Renal pelvis (tissue), 1 donor: ENCODE measurements at regions not wholly inside any gene's neighbourhood (a gene's known extent, or its start where the extent isn't known, plus 50 kb on each side); places are given as distances from the start of the nearest gene placed in this dataset.

Experiments used
- DNase-seq: peaks from one replicate; pipeline ENCODE4 v3.0.0-alpha.2; 2013

GRCh38 chr3:89625945-89626344 lies 518.5 kb downstream of the EPHA3 start:
- no peak for DNase-seq

- no peak for DNase-seq
Observed at GRCh38 chr3:89628856-89629670, 521.6 kb downstream of the EPHA3 start.

- DNase-seq = no peak
Observed at GRCh38 chr3:89635137-89635536, 527.7 kb downstream of the EPHA3 start.

DNA sequence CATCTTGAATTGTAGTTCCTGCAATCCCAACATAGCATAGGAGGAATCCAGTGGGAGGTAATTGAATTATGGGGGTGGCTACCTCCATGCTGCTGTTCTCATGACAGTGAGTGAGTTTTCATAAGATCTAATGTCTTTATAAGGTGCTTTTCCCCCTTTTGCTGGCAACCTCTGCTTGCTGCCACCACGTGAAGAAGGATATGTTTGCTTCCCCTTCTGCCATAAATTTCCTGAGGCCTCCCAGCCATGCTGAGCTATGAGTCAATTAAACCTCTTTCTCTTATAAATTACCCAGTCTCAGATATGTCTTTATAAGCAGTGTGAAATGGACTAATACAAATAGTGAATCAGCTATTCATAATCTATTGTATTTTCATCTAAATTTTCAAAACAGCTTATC lies 537.3 kb downstream of the EPHA3 start:
- no peak for DNase-seq

GRCh38 chr3:89649431-89649830 lies 542.0 kb downstream of the EPHA3 start:
- no peak for DNase-seq

GRCh38 chr3:89654031-89654430 lies 546.6 kb downstream of the EPHA3 start:
- no peak for DNase-seq

DNA sequence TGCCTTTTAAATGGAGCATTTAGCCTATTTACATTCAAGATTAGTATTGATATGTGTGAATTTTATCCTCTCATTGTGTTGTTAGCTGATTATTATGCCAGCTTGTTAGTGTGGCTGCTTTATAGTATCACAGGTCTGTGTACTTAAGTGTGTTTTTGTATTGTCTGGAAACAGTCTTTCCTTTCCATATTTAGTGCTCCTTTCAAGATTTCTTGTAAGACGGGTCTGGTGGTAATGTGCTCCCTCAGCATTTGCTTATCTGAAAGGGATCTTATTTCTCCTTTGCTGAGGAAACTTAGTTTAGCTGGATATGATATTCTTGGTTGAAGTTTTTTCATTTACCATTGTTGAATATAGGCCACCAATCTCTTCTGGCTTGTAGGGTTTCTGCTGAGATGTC lies 549.0 kb downstream of the EPHA3 start:
- DNase-seq = no peak

DNA sequence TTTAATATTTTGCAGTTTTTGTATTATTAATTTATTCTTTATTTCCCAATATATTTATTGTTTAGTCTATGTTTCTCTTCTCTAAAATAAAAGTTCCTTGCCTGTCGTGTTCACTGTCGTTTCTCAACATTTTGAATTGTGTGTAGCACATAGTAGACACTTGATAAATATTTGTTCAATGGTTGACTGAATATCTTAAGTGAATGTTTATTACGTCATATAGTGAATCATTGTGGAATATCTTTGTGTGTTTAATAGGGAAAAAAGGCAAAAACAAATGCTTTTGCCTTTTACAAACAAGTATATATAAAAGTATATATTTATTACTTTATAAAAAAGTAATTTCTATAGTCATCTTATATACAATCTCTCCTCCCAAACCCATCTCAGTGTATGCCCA lies 572.3 kb downstream of the EPHA3 start:
- DNase-seq = no peak

- DNase-seq = no peak
Observed at GRCh38 chr3:89682556-89682955, 575.1 kb downstream of the EPHA3 start.

DNA sequence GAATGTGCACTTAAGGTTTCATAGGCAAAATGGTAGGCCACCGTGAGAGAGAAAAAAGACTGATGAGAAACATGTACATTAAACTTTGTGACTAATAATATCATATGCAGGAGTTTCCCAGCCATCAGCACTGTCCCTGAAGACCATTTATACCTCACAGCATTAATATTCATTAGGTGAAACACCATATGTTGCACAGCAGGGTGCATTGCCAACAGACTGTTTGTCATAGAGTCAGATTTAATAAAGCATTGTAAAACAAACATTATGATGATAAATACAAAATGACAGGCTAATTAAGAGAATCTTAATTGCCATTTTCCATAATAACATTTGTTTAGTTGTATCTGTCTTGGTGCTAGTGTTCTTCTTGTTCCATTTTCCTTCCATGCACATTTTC lies 578.3 kb downstream of the EPHA3 start:
- DNase-seq = no peak

DNA sequence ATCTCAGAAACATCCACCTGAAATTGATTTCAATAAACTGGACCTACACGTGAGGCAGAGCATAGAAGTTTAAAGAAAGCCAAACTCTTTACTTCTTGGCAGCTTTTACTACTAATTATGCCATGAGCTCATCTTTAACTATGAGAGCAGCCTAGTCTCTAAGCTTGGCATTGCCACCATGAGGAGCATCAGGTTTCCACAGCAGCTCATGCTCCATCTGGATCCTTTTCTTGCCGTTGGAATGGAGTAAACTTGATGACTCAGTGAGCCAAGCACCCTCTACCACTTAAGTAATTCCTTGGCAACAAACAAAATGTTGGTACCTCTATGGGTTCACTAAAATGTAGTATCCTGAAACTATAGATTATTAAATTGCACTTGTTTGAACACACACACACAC lies 583.2 kb downstream of the EPHA3 start:
- DNase-seq = no peak

- no peak for DNase-seq
Observed at GRCh38 chr3:89692601-89693000, 585.2 kb downstream of the EPHA3 start.

GRCh38 chr3:89697321-89697916 lies 590.0 kb downstream of the EPHA3 start:
- DNase-seq = no peak

GRCh38 chr3:89698208-89698830 lies 590.9 kb downstream of the EPHA3 start:
- no peak for DNase-seq

GRCh38 chr3:89699229-89699628 lies 591.8 kb downstream of the EPHA3 start:
- DNase-seq = no peak

- no peak for DNase-seq
Observed at GRCh38 chr3:89699771-89700170, 592.4 kb downstream of the EPHA3 start.

GRCh38 chr3:89702404-89702803 lies 595.0 kb downstream of the EPHA3 start:
- no peak for DNase-seq

DNA sequence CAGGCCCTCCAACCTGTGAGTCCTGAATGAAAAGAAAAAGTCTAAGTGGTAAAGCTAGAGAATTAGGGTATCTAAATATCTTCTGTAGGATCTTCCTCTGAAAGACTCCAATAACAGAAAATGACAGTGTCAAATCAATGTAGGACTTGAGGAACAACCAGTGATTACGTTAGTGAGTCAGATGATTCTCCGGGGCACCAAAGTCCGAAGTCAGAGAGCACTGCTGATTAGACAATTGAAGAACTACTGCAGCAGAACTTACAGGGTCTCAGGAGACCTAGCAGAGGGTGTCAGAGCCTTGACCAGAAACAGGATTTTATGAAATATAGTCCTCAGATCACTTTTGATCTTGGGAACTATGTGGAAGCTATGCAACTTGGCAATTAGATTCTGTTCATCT lies 605.8 kb downstream of the EPHA3 start:
- no peak for DNase-seq

DNA sequence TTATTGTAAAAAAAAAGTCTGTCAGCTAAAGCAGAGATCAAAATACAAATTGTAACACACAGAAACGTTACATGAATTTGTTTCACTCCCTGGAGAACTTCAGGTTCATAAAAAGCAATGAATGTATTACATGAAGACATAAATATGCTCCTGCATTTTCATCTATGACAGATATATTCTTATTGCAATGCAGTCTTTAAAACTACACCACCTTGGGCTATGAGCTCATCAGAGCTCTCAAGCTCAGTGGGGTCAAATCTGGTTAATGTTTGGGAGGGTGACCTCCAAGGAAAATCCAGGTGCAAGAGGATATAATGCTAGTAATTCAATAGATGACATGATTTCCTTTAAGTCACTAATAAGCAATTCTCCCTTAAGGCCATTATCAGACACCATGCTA lies 606.8 kb downstream of the EPHA3 start:
- DNase-seq = no peak

- DNase-seq = no peak
Observed at GRCh38 chr3:89740080-89740880, 632.9 kb downstream of the EPHA3 start.

GRCh38 chr3:89740881-89741177 lies 633.4 kb downstream of the EPHA3 start:
- no peak for DNase-seq

DNA sequence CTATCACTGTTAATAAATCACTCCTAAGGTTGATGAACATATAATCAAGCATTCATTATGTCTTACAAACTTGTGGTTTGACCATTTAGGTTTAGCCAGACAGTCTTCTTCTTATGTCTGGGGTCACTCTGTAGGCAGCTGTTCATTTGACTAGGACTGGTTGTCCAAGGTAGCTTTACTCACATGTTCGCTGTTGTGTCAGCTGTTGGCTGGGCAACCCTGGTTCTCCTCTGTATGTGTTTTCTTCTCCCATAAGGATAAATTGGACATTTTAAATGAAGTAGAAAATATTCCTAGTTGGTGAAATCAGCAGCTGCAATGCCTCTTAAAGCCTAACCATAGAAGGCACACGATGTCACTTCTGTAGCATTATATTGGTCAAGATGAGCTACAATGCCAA lies 635.1 kb downstream of the EPHA3 start:
- DNase-seq = no peak
